GM13977 (cell line): ENCODE measurements at regions not wholly inside any gene's neighbourhood (a gene's known extent, or its start where the extent isn't known, plus 50 kb on each side); places are given as distances from the start of the nearest gene placed in this dataset.

Experiments
- DNase-seq: peaks from one replicate; pipeline ENCODE4 v3.0.0; 2012; ENCODE audit warnings: low spot score
- in situ Hi-C: fragments of 300-500 bp; cut with MboI; formaldehyde crosslinking; loops from one replicate; pipeline ENCODE4 v1.12.0; 2022; ENCODE audit warnings: low sequenced_read_pairs, low pct_unique_long_range_greater_than_20kb, mixed read lengths, inconsistent platforms; ENCODE audit not compliant: unreplicated experiment
- TF ChIP-seq, protein P1 (sequence below): IDR thresholded peaks from 2 replicates; pipeline ENCODE4 v1.5.1; 2012; ENCODE audit warnings: mild to moderate bottlenecking, control low read depth; ENCODE audit not compliant: insufficient read depth; ENCODE audit errors: extremely low read depth, missing control alignments

DNA sequence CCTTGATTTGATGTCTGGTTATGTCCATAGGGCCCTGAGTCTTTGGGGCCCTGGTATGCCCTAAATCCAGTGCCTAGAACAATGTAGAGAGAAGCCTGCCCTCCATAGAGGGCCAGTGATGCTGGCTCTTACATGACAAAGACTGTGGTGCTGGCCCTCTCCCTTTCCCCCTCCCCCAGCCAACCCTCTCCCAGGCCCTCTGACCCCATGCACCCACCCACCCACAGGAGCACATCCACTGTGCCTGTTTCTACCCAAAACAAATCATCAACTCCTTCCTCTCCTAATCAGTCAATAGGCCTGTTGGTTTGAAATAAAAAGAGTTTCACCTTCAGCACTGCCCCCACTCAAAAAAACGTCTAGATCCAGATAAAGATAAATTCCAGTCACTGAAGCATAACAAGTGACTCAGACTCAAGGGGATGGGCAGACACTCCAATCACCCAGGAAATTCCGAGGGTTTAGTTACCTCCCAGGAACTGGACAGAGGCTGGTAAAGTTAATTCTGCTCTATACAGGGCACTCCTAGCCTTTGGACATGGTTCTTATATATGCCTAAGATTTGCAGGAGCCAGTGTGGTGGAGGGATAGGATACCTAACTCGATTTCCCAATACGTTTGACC, 144.8 kb upstream of the VANGL1 start:
- in situ Hi-C loops = no loop called here
- TF ChIP-seq, protein P1, sequence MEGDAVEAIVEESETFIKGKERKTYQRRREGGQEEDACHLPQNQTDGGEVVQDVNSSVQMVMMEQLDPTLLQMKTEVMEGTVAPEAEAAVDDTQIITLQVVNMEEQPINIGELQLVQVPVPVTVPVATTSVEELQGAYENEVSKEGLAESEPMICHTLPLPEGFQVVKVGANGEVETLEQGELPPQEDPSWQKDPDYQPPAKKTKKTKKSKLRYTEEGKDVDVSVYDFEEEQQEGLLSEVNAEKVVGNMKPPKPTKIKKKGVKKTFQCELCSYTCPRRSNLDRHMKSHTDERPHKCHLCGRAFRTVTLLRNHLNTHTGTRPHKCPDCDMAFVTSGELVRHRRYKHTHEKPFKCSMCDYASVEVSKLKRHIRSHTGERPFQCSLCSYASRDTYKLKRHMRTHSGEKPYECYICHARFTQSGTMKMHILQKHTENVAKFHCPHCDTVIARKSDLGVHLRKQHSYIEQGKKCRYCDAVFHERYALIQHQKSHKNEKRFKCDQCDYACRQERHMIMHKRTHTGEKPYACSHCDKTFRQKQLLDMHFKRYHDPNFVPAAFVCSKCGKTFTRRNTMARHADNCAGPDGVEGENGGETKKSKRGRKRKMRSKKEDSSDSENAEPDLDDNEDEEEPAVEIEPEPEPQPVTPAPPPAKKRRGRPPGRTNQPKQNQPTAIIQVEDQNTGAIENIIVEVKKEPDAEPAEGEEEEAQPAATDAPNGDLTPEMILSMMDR = no peak
- no peak for DNase-seq

DNA sequence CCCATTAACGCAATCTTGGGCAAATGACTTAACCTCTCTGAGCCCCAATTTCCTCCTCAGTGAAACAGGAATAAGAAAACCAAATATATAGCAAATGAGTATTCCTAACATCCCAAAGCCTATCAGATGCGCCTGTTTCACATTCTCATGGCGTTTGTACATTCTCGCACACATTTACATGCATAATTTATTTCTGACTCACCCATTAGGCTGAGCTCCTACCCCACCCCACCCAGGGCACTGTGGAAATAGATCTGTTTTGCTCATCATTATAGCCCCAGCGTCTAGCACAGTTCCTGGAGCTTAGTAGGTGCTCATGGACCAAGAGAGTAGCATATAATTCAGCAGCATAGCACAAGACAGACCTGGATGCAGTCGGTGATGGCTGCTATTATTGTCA, 146.1 kb upstream of the VANGL1 start:
- in situ Hi-C loops = no loop called here
- no peak for DNase-seq
- TF ChIP-seq, protein P1 = no peak

DNA sequence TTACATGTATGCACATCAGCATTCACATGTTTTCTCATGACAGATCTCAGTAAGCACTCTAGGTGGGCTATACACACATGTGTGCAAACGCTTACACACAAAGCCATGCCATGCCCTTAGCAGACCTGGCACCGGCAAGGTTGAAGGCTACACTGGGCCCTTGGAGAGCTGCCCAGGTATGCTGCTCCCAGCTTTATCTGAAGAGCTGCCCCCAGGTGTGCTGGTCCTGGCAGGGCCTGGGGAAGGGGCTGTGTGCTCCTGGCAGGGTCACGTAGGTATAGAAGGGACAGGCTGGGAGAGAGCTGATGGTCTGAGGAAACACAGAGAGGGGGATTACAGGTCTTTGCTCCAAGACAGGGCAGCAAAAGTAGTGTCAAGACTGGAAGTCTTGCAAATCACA, 146.7 kb upstream of the VANGL1 start:
- in situ Hi-C loops = no loop called here
- TF ChIP-seq, protein P1 = no peak
- no peak for DNase-seq

DNA sequence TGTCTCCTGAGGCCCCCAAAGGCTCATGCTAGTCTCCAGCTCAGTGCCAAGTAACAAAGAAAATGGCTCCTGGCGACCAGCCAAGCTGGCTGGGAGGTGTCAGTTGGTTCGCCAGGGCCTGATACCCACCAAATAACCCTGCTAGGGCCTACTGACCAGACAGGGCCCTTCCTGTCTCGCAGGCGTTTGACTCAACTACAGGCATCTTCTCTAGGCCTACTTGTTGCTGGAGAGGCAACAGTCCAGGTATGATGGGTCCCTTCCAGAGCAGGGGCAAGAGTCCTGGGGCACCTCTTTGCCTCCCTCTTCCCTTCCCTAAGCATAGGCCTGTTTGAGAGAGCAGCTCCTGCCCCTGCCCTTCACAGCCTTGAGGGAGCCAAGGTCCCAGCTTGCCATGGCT, 147.9 kb upstream of the VANGL1 start:
- in situ Hi-C loops = no loop called here
- no peak for DNase-seq
- TF ChIP-seq, protein P1 = no peak

DNA sequence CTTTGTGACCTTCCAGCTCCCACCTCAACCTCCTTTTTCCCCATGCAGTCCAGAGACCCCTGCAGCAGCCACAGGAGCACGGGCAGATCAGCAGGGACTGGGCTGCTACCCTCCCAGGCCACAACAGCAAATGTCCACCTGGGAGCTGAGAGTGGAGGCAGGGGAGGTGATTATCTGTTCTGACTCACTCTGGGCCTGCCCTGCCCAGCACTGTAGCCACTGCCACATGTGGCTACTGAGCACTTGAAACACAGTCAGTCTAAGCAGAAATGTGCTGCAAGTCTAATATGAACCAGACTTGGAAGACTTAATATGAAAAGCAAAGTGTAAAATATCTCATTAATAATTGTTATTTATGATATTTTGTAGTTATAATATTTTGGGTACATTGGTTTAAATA, 148.9 kb upstream of the VANGL1 start:
- no peak for DNase-seq
- in situ Hi-C loops = no loop called here
- TF ChIP-seq, protein P1 = no peak

DNA sequence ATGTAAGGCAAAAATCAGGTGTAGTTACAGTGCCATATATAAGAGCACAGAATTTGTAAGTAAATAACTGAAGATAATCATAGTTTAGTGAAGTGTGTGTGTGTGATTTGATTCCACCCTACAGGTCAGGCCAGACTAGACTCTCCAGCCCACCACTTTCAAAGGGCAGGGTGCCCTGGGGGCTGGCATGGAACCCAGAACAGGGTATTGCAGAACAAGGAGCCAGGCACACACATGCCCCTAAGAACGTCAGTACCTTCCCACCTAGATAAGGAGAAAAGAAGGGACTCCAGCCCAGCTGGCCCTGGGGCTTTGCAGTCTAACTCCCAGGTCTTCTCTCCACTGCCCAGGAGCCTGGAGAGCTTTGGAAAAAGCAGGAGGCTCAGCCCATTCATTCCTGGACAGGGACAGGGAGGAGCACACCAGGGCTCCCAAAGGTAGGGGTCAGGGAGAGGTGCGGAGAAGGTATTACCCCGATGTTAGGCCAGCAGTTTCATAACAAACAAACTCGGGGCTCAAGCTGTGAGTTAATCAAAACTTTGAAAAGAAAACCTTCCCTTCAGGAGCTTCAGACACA, 149.7 kb upstream of the VANGL1 start:
- DNase-seq = no peak
- in situ Hi-C loops = no loop called here
- TF ChIP-seq, protein P1 = no peak
